ACHN (cell line): ENCODE measurements at regions not wholly inside any gene's neighbourhood (a gene's known extent, or its start where the extent isn't known, plus 50 kb on each side); places are given as distances from the start of the nearest gene placed in this dataset.
A peak's percentile ranks its signal among the peaks of the same experiment; 100 is the strongest.

ENCODE experiments used
- DNase-seq: peaks from one replicate; pipeline ENCODE4 v3.0.0-alpha.2; 2015
- in situ Hi-C: cut with HindIII; loops from 2 replicates; pipeline ENCODE4 v1.10.0; 2017; ENCODE audit warnings: low sequenced_read_pairs, low pct_ligation_motif_present, low pct_unique_long_range_greater_than_20kb

DNA sequence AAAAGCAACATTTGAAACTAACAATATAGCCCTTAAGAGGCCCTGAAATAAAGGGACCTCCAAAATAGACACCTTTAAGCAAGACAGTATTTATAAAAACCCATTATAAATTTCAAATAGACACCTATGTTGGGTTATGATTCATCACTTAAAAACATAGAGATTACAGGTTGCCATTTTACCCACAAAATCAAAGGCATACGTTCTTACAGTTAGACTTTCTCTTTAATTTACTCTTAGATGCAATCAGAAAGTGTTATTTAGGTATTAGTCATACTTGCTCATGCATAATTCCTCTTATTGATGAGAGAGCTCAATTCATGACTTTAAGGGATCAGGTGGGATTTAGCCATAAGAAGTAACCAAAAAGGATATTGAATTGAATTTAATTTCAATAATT lies 51.5 kb upstream of the TMEM200A start:
- in situ Hi-C loops = no loop called here

DNA sequence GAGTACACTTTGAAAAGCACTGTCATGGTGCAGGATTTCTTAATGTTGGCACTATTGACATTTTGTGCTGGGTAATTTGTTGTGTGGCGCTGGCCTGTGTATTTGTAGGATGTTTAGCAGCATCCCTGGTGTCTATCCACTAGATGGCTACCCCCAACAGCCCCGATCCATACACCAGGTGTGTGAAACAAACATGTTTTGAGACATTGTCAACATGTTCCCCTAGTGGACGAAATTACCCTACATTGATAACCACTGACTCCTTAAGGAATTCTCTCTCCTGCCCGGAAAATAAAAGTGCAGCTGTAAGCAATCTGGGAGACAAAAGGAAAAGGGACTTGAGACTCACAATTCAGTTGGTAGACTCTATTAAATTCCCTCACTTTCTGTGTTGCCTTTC lies 52.6 kb upstream of the TMEM200A start:
- no peak for DNase-seq
- in situ Hi-C loops = no loop called here

More for the DNA sequence above, 51.5 kb upstream of the TMEM200A start:
- no peak for DNase-seq

DNA sequence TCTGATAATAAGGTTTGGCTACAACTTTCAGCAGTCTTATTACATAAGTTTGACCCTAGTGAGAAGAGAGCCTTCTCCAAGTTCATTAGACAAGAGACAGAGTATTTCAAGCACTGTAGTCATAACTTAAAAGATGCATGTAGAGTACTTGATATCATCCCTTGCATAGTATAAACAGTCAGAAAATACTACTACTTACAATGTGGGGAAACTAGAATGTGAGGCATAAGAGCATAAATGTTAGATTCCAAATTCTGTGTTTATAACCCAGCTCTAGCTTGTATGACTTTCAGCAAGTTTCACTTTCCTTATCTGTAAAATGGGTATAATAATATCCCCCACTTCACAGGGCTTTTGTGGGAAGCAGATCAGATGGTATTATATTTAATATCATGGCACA lies 56.8 kb upstream of the TMEM200A start:
- in situ Hi-C loops = no loop called here
- no peak for DNase-seq

DNA sequence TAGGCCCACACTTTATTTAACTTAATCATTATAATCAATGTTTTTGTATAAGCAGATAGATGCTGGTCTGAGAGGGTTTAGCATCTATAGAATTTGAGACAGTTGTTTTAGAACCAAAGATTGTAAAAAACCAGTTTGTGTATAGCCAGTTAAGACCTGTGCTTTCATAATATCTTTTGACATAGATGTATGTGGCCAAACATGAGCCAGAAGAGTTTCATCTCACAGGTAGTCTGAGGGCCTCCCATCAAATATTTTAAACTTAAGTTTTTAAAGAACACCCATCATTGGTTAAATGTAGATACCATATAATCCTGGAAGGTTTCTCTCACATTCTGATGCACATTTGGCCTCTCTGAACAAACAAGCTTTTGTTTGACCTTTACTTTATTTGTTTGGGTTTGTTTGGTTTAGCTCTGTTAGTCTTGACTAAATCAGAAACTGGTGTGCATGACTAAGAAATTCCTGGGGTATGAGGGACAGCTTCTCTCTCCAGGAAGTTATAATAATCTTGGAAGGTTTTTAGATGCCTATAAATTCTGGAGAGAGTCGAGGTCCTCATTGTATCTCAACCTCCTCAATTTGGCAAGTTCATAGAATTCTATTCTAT lies 58.0 kb upstream of the TMEM200A start:
- in situ Hi-C loops = no loop called here
- no peak for DNase-seq

DNA sequence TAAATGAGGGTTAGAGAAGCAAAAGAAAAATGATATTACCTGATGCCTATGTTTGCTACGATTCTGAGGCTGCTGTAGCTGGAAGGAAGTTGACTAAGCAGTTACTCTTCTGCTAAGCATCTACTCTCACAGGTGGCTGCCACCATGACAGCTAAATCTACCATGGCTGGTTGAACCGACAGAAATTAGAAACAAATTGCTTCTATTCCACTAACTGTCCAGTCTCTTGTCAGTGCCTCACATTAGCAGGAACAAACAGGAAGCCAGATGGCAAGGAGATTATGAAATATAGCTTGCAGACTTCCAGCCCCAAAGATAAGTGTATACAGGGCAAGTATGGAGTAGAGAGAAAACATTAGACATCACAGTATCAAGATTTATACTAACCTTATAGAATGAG lies 59.4 kb upstream of the TMEM200A start:
- in situ Hi-C loops = no loop called here
- no peak for DNase-seq

DNA sequence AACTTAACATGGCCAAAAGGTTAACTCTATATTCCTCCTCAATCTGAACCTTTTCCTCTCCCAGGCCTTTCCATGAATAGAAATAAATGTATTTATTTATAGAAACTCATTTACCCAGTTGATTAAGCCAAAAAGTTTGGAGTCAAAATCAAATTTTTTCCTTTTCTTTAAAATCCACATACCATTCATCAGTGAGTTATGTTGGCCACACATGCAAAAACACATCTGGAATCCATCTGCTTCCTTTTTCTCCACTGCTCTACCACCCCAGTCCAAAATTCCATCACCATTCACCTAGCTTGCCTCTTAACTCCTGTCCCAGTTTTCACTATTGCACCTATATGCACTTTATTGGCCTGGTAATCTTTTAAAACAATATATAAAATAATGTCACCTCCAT lies 62.4 kb upstream of the TMEM200A start:
- in situ Hi-C loops = no loop called here
- DNase-seq = no peak

DNA sequence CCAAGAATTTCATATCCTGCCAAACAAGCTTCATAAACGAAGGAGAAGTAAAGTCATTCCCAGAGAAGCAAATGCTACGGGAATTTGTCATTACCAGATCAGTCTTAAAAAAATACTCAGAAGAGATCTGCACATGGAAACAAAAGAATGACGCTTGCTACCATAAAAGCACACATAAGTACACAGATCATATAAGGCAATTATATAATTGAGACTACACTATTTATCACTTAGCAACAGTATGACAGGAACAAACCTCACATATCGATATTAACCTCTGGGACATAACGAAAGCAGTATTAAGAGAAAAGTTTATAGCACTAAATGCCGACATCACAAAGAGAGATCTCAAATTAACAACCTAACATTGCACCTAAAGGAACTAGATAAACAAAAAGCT lies 67.6 kb upstream of the TMEM200A start:
- in situ Hi-C loops = no loop called here

DNA sequence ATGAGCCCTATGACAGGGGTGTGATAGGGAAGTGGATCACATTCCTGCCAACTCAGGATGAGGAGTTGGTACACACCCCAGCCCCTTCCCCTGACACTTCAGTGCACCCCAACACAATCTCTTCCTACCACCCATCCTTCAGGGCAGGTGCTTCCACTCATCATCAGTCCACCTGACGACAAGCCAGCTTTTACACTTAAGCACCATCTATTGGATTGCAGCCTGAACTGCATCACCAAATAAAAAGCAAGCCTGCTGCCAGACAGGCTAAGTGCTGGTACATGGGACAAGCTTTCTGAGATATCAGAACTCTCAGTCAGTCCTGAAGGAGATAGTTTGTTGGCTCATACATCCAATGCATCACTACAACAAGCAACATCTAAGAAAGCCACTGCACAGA lies 69.0 kb upstream of the TMEM200A start:
- in situ Hi-C loops = no loop called here
- no peak for DNase-seq

More for the DNA sequence above, 67.6 kb upstream of the TMEM200A start:
- no peak for DNase-seq

DNA sequence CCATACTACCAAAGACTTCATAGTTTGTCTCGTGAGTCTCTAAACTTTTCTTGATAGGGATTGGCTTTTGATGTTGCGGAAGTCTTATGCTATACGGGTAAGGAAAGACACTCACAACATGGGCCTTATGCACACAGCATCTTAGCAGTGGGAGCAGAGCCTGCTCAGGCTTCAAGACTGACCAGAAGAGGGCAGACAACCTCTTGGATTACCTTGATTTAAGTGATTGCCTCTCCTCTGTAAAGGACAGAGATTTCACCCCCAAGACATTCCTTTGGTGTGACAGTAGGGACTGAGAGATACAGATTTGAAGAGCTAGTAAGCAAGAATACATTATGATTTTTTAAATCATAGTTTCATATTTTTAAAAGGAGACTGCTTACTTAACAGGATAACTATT lies 71.0 kb upstream of the SAMD3 start:
- in situ Hi-C loops = no loop called here
- DNase-seq = peak; percentile 44

DNA sequence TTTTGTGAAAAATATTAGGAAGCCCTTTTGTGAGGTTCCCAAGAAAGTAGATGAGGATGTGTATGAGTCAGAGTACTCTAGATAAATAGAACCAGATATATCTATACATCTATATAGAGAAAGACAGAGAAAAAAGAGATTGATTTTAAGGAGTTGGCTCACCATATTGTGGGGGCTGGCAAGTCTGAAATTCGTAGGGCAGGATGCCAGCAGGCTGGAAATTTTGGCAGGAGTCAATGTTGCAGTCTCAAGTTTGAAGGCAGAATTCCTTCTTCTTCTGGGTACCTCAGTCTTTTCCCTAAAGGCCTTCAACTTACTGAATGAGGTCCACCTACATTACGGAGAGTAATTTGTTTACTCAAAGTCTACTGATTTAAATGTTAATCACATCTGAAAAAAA lies 65.3 kb upstream of the SAMD3 start:
- DNase-seq = no peak
- in situ Hi-C loops = no loop called here

DNA sequence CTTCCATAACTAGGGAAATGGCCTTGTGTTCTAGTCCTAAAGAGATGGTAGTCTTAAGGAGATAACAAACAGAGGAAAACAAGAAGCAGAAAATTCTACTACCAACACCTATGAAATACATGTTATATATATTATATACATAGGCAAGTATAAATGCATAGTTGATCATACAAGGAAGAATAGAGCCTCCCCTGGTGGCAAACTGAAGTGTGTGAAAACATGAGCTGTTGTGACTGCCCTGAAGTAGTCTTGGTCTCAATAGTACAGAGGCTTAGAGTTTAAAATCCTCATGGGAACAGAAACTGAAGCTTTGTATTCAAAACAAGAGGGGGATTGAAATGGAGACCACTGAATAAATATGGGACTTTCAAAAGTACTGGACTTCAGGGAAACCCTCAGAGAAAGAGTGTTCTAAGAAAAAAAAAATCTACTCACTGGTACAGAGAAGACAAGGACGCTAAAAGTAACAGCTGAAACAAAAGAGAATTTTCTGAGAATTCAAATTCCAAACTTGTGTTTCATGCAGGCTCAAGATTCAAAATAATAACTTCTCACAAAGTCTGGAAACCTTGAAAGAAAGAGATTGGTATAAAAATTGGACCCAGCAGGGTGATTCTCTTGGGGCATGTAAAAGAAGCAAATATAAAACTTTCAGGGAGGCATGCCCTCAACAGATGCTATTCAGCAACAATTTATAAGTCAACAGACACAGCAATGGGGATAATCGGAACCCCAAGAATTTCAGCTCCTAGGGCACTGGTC lies 59.7 kb upstream of the SAMD3 start:
- in situ Hi-C loops = no loop called here
- DNase-seq = peak; percentile 10

DNA sequence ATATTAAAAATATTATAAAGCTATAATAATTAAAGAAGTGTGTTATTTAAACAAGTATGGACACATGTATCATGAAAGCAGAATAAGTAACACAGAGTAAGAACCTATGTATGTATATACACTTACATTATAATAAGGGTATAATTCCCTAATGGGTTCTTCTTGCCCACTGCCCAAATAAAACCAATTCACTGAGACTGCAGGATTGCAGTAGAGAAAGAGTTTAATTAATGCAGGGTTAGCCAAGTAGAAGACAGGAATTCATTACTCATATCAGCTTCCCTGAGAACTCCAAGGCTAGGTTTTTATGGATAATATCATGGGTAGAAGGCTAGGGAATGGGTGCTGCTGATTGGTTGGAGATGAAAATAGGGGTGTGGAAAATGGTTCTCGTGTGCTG lies 53.8 kb upstream of the SAMD3 start:
- DNase-seq = no peak
- in situ Hi-C loops = no loop called here

DNA sequence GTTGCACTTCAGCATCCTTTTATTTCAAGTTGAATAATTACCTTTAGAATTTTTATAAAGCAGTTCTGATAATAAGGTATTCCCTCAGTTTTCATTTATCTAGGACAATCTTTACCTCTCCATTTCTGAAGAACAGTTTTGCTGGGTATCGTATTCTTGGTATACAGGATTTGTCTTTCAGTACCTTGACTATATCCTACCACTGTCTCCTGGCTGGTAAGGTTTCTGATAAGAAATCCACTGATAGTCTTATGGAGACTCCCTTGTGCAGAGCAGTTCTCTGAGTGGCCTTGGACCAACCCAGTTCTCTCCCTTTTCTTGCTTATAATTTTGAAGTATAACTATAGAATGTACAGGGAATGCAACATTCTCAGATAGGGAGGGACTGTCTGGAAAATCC lies 51.3 kb upstream of the SAMD3 start:
- in situ Hi-C loops = no loop called here

More for the DNA sequence above, 51.3 kb upstream of the SAMD3 start:
- no peak for DNase-seq
